Mesenchymal stem cell (in vitro differentiated cells and primary cell): ENCODE measurements at regions not wholly inside any gene's neighbourhood (a gene's known extent, or its start where the extent isn't known, plus 50 kb on each side); places are given as distances from the start of the nearest gene placed in this dataset.

Source experiments
- DNase-seq: peaks from one replicate; pipeline ENCODE4 v3.0.0-alpha.2; 2013
- H2AFZ ChIP-seq: one replicate; pipeline ENCODE4 v1.6.1; 2013; ENCODE audit warnings: low read depth, mild to moderate bottlenecking, control low read depth, inconsistent platforms, low read length, moderate library complexity
- H2AK5ac ChIP-seq: 2 replicates; pipeline ENCODE4 v1.6.1; 2013; ENCODE audit warnings: low read length, moderate library complexity, mild to moderate bottlenecking, inconsistent platforms; ENCODE audit not compliant: severe bottlenecking
- H2BK120ac ChIP-seq: one replicate; pipeline ENCODE4 v1.6.1; 2013; ENCODE audit warnings: low read depth, mild to moderate bottlenecking, inconsistent platforms, low read length, moderate library complexity
- H2BK12ac ChIP-seq, 2 experiments: one replicate each; pipeline ENCODE4 v1.6.1; 2013; ENCODE audit warnings: inconsistent platforms in 2 of 2, low read length in 2 of 2, mild to moderate bottlenecking in 2 of 2, moderate library complexity in 2 of 2, control low read depth in 1 of 2
- H2BK15ac ChIP-seq: one replicate; pipeline ENCODE4 v1.6.1; 2013; ENCODE audit warnings: mild to moderate bottlenecking, low read depth, inconsistent platforms; ENCODE audit not compliant: poor library complexity, severe bottlenecking
- H2BK5ac ChIP-seq: 2 replicates; pipeline ENCODE4 v1.6.1; 2013; ENCODE audit warnings: low read depth, mild to moderate bottlenecking, low read length, control low read depth, inconsistent platforms; ENCODE audit not compliant: poor library complexity, severe bottlenecking
- H3K14ac ChIP-seq, 2 experiments: one replicate each; pipeline ENCODE4 v1.6.1; 2013; ENCODE audit warnings: inconsistent platforms in 2 of 2, low read length in 2 of 2, control low read depth in 1 of 2, mild to moderate bottlenecking in 1 of 2, moderate library complexity in 1 of 2
- H3K18ac ChIP-seq, 2 experiments: one replicate each; pipeline ENCODE4 v1.6.1; 2013; ENCODE audit warnings: inconsistent platforms in 2 of 2, low read length in 2 of 2, control low read depth in 1 of 2, low read depth in 1 of 2, mild to moderate bottlenecking in 1 of 2
- H3K23ac ChIP-seq, 2 experiments: one replicate each; pipeline ENCODE4 v1.6.1; 2013; ENCODE audit warnings: inconsistent platforms in 2 of 2, low read length in 2 of 2, mild to moderate bottlenecking in 2 of 2, moderate library complexity in 2 of 2, control low read depth in 1 of 2
- H3K27ac ChIP-seq: 2 replicates; pipeline ENCODE4 v1.5.1; 2013; ENCODE audit warnings: mild to moderate bottlenecking, moderate library complexity, low read length, control low read depth, inconsistent platforms; ENCODE audit not compliant: poor library complexity, severe bottlenecking
- H3K27me3 ChIP-seq, 2 experiments: 2 replicates each; pipeline versions ENCODE4 v1.6.1 to v1.7.0; 2013; ENCODE audit warnings: low read length in 2 of 2, mild to moderate bottlenecking in 2 of 2, moderate library complexity in 2 of 2, control low read depth in 1 of 2, inconsistent platforms in 1 of 2; ENCODE audit not compliant: control insufficient read depth in 1 of 2, insufficient read depth in 1 of 2
- H3K36me3 ChIP-seq, 2 experiments: 2 replicates each; pipeline versions ENCODE4 v1.6.1 to v1.7.0; 2013; ENCODE audit warnings: low read length in 2 of 2, control low read depth in 1 of 2, inconsistent platforms in 1 of 2, low read depth in 1 of 2, mild to moderate bottlenecking in 1 of 2; ENCODE audit not compliant: insufficient read depth in 2 of 2, control insufficient read depth in 1 of 2
- H3K4ac ChIP-seq, 2 experiments: one replicate each; pipeline ENCODE4 v1.6.1; 2013; ENCODE audit warnings: inconsistent platforms in 2 of 2, low read length in 2 of 2, mild to moderate bottlenecking in 2 of 2, moderate library complexity in 2 of 2, control low read depth in 1 of 2, low read depth in 1 of 2
- H3K4me1 ChIP-seq: 2 replicates; pipeline ENCODE4 v1.6.1; 2013; ENCODE audit warnings: low read depth, low read length, control low read depth; ENCODE audit not compliant: control insufficient read depth, insufficient read depth
- H3K4me2 ChIP-seq: 2 replicates; pipeline ENCODE4 v1.6.1; 2013; ENCODE audit warnings: low read length, mild to moderate bottlenecking, inconsistent platforms; ENCODE audit not compliant: poor library complexity, severe bottlenecking
- H3K4me3 ChIP-seq, 2 experiments: 2 replicates each; pipeline versions ENCODE4 v1.5.1 to v1.7.0; 2013; ENCODE audit warnings: low read length in 2 of 2, mild to moderate bottlenecking in 2 of 2, control low read depth in 1 of 2, low read depth in 1 of 2; ENCODE audit not compliant: insufficient read depth in 1 of 2
- H3K79me1 ChIP-seq: replicated peaks from 2 replicates; pipeline ENCODE4 v1.6.1; 2013; ENCODE audit warnings: mild to moderate bottlenecking, control low read depth, low read length, inconsistent platforms; ENCODE audit not compliant: poor library complexity, severe bottlenecking
- H3K9ac ChIP-seq: 2 replicates; pipeline ENCODE4 v1.7.0; 2013; ENCODE audit warnings: mild to moderate bottlenecking, low read length, moderate library complexity
- H3K9me3 ChIP-seq: 2 replicates; pipeline ENCODE4 v1.7.0; 2013; ENCODE audit warnings: mild to moderate bottlenecking, low read length; ENCODE audit not compliant: control insufficient read depth
- H4K8ac ChIP-seq: one replicate; pipeline ENCODE4 v1.6.1; 2013; ENCODE audit warnings: inconsistent platforms, mild to moderate bottlenecking, low read length, moderate library complexity
- H4K91ac ChIP-seq: one replicate; pipeline ENCODE4 v1.6.1; 2013; ENCODE audit warnings: mild to moderate bottlenecking, low read length, inconsistent platforms
- WGBS: methylation state at CpG from one replicate; pipeline ENCODE4 v1.1.7; 2013; ENCODE audit warnings: mixed read lengths; 5-methylcytosine and 5-hydroxymethylcytosine counted together

DNA sequence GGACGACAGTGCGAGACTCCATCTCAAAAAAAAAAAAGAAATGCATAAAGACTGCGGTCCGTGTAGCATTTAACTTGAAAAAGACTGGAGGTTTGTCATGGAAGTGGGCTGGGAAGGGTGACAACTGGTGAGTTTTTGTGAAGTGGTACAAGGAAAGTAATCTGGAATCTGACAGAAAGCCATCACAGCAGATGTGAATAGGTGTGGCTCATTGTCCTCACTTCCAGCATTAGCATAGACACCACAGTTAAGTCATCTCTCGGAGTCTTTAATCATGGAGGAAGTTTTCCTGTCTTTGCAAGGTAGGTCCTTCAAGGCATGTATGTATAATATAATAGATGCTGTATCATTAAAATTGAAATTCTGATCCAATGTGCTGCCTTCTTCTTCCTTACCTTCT, 453.2 kb downstream of the TFAP2A start:
- Histone ChIP-seq H3K4me2 (no peak overlapping the region), H3K4ac (no peak overlapping the region), H3K4me1 (no peaks in the 10 kb centered on the region), H4K8ac (no peak overlapping the region), H3K4me3 (no peak overlapping the region), H3K79me1 (no peaks in the 10 kb centered on the region), H2BK12ac (no peak overlapping the region), H2AK5ac (no peak overlapping the region), H2BK120ac (no peak overlapping the region), H2BK5ac (no peak overlapping the region), H4K91ac (no peak overlapping the region), H2AFZ (no peak overlapping the region), H3K27me3 (no peaks in the 10 kb centered on the region), H2BK15ac (no peak overlapping the region), H3K18ac (no peak overlapping the region), H3K27ac (no peak overlapping the region), H3K9me3 (peaks cover 14% of the 10 kb centered on the region), H3K23ac (no peak overlapping the region), H3K14ac (no peak overlapping the region), H3K36me3 (no peaks in the 10 kb centered on the region), H3K9ac (no peak overlapping the region)
- WGBS, result 96% methylated on average over 4 of the region's 5 CpGs
- DNase-seq, result no peak

DNA sequence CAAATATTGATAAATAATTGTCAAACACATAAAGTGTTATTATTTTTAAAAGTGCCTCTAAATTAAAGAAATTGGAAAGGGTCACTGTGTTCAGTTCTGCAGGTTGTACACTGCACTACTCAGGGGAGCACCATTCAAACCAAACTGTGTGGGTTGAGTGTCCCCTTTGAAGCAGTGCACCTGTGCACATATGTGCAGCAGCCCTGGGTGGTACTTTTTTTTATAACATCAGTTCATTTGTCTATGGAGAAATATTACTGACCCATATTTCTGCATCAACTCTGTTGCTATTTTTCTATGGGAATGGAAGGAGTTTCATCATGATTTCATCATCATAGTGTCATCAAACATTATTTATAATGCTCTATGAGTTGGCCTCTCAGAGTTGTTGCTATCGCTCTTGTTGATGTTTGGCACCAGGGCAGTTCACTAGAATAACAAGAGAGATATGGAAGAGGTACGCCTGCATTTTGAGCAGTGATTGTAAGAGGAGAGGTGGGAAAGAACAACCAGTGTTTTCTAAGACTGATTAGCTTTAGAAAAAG, 457.6 kb downstream of the TFAP2A start:
- peaks cover 21% of the 10 kb centered on the region for H3K9me3 ChIP-seq
- WGBS, result 65% methylated on average over 2 of the region's 2 CpGs
- H3K4me3 ChIP-seq, result no peak overlapping the region
- H3K36me3 ChIP-seq, result no peaks in the 10 kb centered on the region
- no peaks in the 10 kb centered on the region for H3K27me3 ChIP-seq
- H3K79me1 ChIP-seq, result no peaks in the 10 kb centered on the region
- no peak overlapping the region for H3K4ac ChIP-seq
- H3K23ac ChIP-seq, result no peak overlapping the region
- H2BK15ac ChIP-seq, result no peak overlapping the region
- no peak overlapping the region for H4K91ac ChIP-seq
- DNase-seq, result no peak
- no peak overlapping the region for H3K18ac ChIP-seq
- no peak overlapping the region for H3K27ac ChIP-seq
- H2AK5ac ChIP-seq, result no peak overlapping the region
- no peak overlapping the region for H2BK12ac ChIP-seq
- H3K4me2 ChIP-seq, result no peak overlapping the region
- H2BK5ac ChIP-seq, result no peak overlapping the region
- H2BK120ac ChIP-seq, result no peak overlapping the region
- no peak overlapping the region for H3K14ac ChIP-seq
- H4K8ac ChIP-seq, result no peak overlapping the region
- no peak overlapping the region for H3K9ac ChIP-seq
- no peak overlapping the region for H2AFZ ChIP-seq
- no peaks in the 10 kb centered on the region for H3K4me1 ChIP-seq

DNA sequence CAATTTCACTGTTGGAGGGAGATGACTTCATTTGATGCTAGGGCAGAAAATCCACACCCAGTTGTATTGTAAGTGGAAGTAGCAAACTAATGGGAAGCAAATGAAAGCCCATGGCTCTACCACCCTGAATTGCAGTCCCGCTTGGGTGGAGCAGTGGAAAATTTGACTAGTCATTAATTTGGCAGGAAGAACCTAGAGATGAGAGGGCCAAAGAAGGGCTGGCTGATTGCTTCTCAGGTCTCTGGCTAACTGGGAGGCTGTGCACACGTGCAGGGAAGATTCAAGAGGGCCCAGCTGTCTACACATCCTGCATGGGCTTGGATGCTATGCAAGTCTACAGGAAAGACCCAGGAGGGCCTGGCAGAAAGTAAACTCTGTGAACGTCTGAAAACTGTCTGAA, 466.2 kb downstream of the TFAP2A start:
- H3K4me2 ChIP-seq, result no peak overlapping the region
- no peak overlapping the region for H4K91ac ChIP-seq

DNA sequence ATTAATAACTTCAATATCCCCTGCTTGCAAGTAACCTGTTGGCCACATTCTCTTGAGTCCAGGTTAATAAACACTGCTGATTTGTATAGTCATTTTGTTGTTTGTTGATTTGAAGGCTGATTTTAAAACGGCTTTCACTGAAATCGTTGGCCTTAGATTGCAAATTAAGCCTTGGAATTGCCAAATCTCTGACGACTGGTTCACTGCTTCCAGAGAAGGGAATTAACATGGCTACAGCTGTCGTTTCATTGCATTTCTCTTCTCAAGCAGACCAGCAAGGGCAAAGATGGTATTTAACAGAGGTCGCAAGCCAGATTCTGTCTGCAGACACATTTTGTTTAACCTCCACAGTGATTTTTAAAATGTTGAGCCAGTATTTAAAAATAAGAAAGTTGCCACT, 470.9 kb downstream of the TFAP2A start:
- Histone ChIP-seq H3K36me3 (no peaks in the 10 kb centered on the region), H3K4me2 (no peak overlapping the region), H4K91ac (no peak overlapping the region), H4K8ac (no peak overlapping the region), H3K14ac (no peak overlapping the region), H3K4me1 (no peaks in the 10 kb centered on the region), H2BK15ac (no peak overlapping the region), H3K27ac (no peak overlapping the region), H2BK5ac (no peak overlapping the region), H3K27me3 (no peaks in the 10 kb centered on the region), H2BK12ac (no peak overlapping the region), H3K18ac (no peak overlapping the region), H3K4me3 (no peak overlapping the region), H3K23ac (no peak overlapping the region), H3K4ac (no peak overlapping the region), H2BK120ac (no peak overlapping the region), H2AFZ (no peak overlapping the region), H3K79me1 (no peaks in the 10 kb centered on the region), H3K9me3 (peaks cover 6% of the 10 kb centered on the region), H3K9ac (no peak overlapping the region), H2AK5ac (no peak overlapping the region)
- DNase-seq, result no peak
- 74% methylated on average over 4 of the region's 5 CpGs for WGBS

More for the DNA sequence above, 466.2 kb downstream of the TFAP2A start:
- Histone ChIP-seq H3K4me3 (no peak overlapping the region), H3K9me3 (peaks cover 6% of the 10 kb centered on the region), H3K14ac (no peak overlapping the region), H3K23ac (no peak overlapping the region), H3K4me1 (no peaks in the 10 kb centered on the region), H3K27me3 (no peaks in the 10 kb centered on the region), H3K36me3 (no peaks in the 10 kb centered on the region), H4K8ac (no peak overlapping the region), H2BK15ac (no peak overlapping the region), H3K9ac (no peak overlapping the region), H2BK12ac (no peak overlapping the region), H3K79me1 (no peaks in the 10 kb centered on the region), H2BK120ac (no peak overlapping the region), H3K4ac (no peak overlapping the region), H2AFZ (no peak overlapping the region), H3K18ac (no peak overlapping the region), H3K27ac (no peak overlapping the region), H2BK5ac (no peak overlapping the region), H2AK5ac (no peak overlapping the region)
- DNase-seq, result no peak
- WGBS, result 64% methylated on average over 3 of the region's 3 CpGs
